Lower leg skin (tissue), 4 donors: ENCODE measurements at regions not wholly inside any gene's neighbourhood (a gene's known extent, or its start where the extent isn't known, plus 50 kb on each side); places are given as distances from the start of the nearest gene placed in this dataset.

ENCODE experiments used
- DNase-seq, 2 donors: peaks; one replicate each; pipeline ENCODE4 v3.0.0-alpha.2; 2019; ENCODE audit warnings: low spot score in 2 of 2
- H3K4me3 ChIP-seq: fragments of 200-600 bp; sonication (generic); 2 replicates; pipeline ENCODE4 v1.5.1; 2017; ENCODE audit warnings: mild to moderate bottlenecking, low read depth; ENCODE audit not compliant: poor library complexity, severe bottlenecking
- CTCF ChIP-seq, 3 donors: fragments of 450-650 bp; IDR thresholded peaks; one replicate each; pipeline ENCODE4 v1.5.1; 2016; ENCODE audit warnings: antibody characterized with exemption in 3 of 3, mild to moderate bottlenecking in 3 of 3, moderate library complexity in 2 of 3
- POLR2A ChIP-seq, 2 donors: fragments of 450-650 bp; IDR thresholded peaks; one replicate each; pipeline ENCODE4 v1.6.1; 2016 to 2017; ENCODE audit warnings: antibody characterized with exemption in 2 of 2, mild to moderate bottlenecking in 1 of 2, moderate library complexity in 1 of 2
- WGBS, 2 donors: methylation state at CpG; one replicate each; pipeline ENCODE4 v1.1.5; 2018; 5-methylcytosine and 5-hydroxymethylcytosine counted together
- intact Hi-C: fragments of 100-400 bp; cut with DNase I; formaldehyde crosslinking; loops from one replicate; pipeline ENCODE4 v1.15.0; 2023; ENCODE audit warnings: low total_unique reads

GRCh38 chr3:182036382-182036781 is 324.7 kb downstream of the SOX2 start:
- 81 to 97% methylated on average over 1 of the region's 1 CpG for WGBS, 2 donors
- H3K4me3 ChIP-seq: no peak overlapping the region
- intact Hi-C loops: no loop called here
- no peak for TF ChIP-seq POLR2A (IDR thresholded peaks at IDR 0.05)
- no peak for TF ChIP-seq CTCF (IDR thresholded peaks at IDR 0.05)
- DNase-seq: no peak

- no peak for DNase-seq
- no peak overlapping the region for H3K4me3 ChIP-seq
- WGBS, 2 donors: 49 to 73% methylated on average over 1 of the region's 1 CpG
- intact Hi-C loops: no loop called here
- TF ChIP-seq CTCF (IDR thresholded peaks at IDR 0.05) (no peak), POLR2A (IDR thresholded peaks at IDR 0.05) (no peak)
Measured at GRCh38 chr3:182041668-182042291, 330.1 kb downstream of the SOX2 start.

GRCh38 chr3:182045736-182046135 is 334.0 kb downstream of the SOX2 start:
- 78 to 81% methylated on average over 2 of the region's 2 CpGs for WGBS, 2 donors
- no peak overlapping the region for H3K4me3 ChIP-seq
- intact Hi-C loops: no loop called here
- TF ChIP-seq POLR2A (IDR thresholded peaks at IDR 0.05): no peak
- TF ChIP-seq CTCF (IDR thresholded peaks at IDR 0.05): no peak
- DNase-seq: no peak

- WGBS, 2 donors: 43 to 45% methylated on average over 11 of the region's 11 CpGs
- intact Hi-C loops: no loop called here
- H3K4me3 ChIP-seq: no peak overlapping the region
- TF ChIP-seq POLR2A (IDR thresholded peaks at IDR 0.05): no peak
- no peak for TF ChIP-seq CTCF (IDR thresholded peaks at IDR 0.05)
- DNase-seq: peak; percentile 34 to 79
Measured at GRCh38 chr3:182046166-182046764, 334.5 kb downstream of the SOX2 start.

GRCh38 chr3:182050932-182051331 is 339.2 kb downstream of the SOX2 start:
- 49 to 53% methylated on average over 3 of the region's 3 CpGs for WGBS, 2 donors
- no peak for DNase-seq
- intact Hi-C loops: no loop called here
- H3K4me3 ChIP-seq: no peak overlapping the region
- TF ChIP-seq POLR2A (IDR thresholded peaks at IDR 0.05): no peak
- TF ChIP-seq CTCF (IDR thresholded peaks at IDR 0.05): no peak

GRCh38 chr3:182052332-182052731 is 340.6 kb downstream of the SOX2 start:
- intact Hi-C loops: no loop called here

More at GRCh38 chr3:182052332-182052731, 340.6 kb downstream of the SOX2 start:
- 54 to 62% methylated on average over 1 of the region's 1 CpG for WGBS, 2 donors
- no peak overlapping the region for H3K4me3 ChIP-seq
- DNase-seq: no peak
- TF ChIP-seq POLR2A (IDR thresholded peaks at IDR 0.05): no peak
- TF ChIP-seq CTCF (IDR thresholded peaks at IDR 0.05): no peak
